Neural progenitor cell (in vitro differentiated cells): ENCODE measurements at regions not wholly inside any gene's neighbourhood (a gene's known extent, or its start where the extent isn't known, plus 50 kb on each side); places are given as distances from the start of the nearest gene placed in this dataset.

ENCODE experiments used
- CTCF ChIP-seq: fragments of 200-600 bp; sonication (generic); IDR thresholded peaks from 2 replicates; pipeline ENCODE4 v1.5.1; 2017; ENCODE audit warnings: antibody characterized with exemption, mild to moderate bottlenecking
- EZH2 ChIP-seq: fragments of 200-600 bp; sonication (generic); IDR thresholded peaks from 2 replicates; pipeline ENCODE4 v1.6.1; 2017; ENCODE audit warnings: antibody characterized with exemption, mild to moderate bottlenecking, moderate library complexity
- EZH2phosphoT487 ChIP-seq: fragments of 200-600 bp; sonication (generic); IDR thresholded peaks from 2 replicates; pipeline ENCODE4 v1.6.1; 2017; ENCODE audit warnings: antibody characterized with exemption

GRCh38 chr15:94770199-94770598 is 538.8 kb downstream of the MCTP2 start:
- TF ChIP-seq CTCF (no peak), EZH2 (no peak), EZH2phosphoT487 (no peak)
